HG03558 (cell line): ENCODE measurements at regions not wholly inside any gene's neighbourhood (a gene's known extent, or its start where the extent isn't known, plus 50 kb on each side); places are given as distances from the start of the nearest gene placed in this dataset.

ENCODE experiments used
- ATAC-seq: cut with Tn5 transposase; IDR thresholded peaks from one replicate; pipeline ENCODE4 v1.9.1; 2021; ENCODE audit warnings: moderate number of reproducible peaks; ENCODE audit not compliant: unreplicated experiment; ENCODE audit errors: extremely low read depth

DNA sequence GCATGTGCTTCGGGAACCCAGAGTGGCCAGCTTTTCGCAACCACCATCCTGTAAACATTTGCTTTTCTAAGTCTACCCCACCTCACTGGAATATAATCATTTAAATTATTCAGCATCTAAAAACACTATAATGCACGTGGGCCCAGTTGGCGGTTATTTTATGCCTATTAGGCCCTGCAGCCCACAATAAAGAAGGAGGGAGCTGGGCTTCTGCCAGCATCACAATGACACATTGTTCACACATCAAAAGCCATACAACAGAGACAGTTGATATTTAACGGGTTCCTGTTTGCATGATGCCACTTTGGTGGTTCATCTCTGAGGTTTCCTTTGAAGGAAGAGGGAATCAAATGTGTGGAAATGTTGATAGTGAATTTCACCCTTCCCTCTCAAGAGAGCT lies 916.0 kb upstream of the CELF4 start:
- no peak for ATAC-seq

DNA sequence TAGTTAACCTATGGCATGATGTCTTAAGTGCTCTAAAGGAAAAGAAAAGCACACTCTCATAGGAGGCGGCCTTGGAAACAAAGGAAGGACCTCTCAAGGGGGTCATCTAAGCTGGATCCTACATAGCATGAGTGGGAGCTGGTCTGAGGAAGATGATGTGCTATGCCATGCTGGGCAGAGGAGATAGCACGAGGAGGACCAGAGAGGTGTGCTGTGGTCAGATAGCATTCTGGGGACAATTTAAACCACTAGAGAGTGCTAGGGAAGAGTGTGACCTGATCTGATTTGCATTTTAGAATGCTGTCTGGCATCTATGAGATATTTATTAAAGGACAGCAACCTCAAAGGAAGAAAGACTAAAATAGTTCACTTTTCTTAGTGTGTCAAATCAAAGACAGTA lies 910.1 kb upstream of the CELF4 start:
- no peak for ATAC-seq

DNA sequence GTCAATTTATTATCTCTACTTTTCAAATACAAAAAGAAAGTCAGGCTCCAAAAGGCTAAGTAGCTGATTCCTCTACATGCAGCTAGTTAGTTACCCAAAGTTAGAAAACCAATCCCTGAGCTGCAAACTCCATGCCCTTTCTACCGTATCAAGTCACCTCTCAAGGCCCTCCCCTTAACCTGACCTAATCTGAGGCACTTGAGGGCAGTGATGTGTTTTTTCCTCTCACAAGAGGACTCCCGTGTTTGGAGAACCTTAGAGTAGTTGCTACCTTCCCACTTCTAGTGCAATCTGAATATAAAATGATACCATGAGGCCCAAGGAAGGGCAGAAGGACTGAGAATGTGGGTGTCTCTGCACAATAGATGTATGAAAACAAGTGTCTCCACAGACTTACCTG lies 907.9 kb upstream of the CELF4 start:
- no peak for ATAC-seq

DNA sequence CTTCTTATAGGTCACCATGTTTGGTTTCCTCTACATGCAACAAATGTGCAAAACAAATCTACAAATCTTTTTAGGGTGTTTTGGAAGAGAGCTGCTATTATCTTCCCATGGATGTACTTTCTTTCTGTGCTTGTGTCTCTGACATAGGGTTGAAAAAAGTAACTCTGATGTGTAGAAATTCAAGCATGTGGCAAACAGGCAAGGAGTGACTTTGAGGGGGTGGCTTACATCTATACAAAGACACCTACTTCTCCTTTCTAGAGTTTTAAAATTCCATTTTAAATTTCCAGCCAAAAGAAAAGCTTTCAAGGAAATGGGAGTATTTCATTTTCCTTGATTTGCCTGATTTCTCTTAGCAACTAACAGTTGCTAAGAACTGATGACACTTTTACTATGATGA lies 904.8 kb upstream of the CELF4 start:
- no peak for ATAC-seq

DNA sequence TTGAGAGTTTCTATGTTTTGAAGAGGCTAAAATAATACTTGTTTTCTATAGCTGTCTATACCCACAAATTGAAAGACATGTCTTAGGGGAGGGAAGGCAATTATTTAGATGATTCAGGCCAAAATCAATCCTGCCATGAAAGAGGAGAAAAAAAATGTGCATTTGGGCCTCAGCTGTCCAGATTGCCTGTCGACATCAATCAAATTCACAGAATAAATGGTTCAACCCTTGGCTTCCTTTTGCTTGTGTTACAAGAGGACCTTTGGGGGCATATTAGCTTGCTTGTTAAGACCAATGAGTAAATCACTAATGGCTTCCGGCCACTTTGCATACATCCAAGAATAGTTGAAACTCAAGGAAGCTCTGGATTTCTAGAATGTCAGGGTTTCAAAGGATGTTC lies 900.8 kb upstream of the CELF4 start:
- ATAC-seq, result no peak

DNA sequence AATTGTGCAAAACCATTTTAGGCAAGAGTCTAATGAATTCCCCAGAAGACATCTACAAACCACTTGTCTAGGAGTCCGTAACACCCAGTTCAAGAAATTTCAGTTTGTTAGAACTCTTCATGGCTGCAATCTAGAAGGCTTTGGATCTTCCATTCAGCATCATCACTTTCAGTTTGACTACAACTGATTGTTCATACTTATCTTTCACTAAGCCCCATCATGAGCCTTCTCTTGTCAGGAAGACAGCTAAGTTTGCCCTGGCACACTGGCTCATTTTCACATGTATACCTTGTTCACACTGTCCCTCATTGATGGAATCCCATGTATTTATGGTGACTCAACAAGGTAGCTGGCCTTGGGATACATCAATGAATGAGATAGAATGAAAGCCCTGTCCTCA lies 898.4 kb upstream of the CELF4 start:
- ATAC-seq, result no peak

DNA sequence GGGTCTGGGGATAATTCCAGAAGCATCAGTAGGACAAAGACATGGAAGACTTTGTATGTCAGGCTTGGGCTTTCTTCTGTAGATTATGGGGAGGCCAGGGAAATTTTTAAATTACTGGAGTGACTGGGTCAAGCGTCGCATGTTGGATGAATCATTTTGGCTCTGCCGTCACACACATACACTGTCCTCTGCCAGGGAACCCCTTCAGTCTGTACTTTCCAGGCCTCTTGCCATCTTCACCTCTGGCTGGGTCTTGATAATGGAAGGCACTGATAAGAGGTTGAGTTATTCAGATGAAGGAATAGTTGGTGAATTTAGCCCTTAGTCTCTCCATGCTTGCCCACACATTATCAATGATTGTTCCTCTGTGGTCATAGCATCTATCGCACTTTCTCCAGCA lies 895.1 kb upstream of the CELF4 start:
- ATAC-seq, result no peak

DNA sequence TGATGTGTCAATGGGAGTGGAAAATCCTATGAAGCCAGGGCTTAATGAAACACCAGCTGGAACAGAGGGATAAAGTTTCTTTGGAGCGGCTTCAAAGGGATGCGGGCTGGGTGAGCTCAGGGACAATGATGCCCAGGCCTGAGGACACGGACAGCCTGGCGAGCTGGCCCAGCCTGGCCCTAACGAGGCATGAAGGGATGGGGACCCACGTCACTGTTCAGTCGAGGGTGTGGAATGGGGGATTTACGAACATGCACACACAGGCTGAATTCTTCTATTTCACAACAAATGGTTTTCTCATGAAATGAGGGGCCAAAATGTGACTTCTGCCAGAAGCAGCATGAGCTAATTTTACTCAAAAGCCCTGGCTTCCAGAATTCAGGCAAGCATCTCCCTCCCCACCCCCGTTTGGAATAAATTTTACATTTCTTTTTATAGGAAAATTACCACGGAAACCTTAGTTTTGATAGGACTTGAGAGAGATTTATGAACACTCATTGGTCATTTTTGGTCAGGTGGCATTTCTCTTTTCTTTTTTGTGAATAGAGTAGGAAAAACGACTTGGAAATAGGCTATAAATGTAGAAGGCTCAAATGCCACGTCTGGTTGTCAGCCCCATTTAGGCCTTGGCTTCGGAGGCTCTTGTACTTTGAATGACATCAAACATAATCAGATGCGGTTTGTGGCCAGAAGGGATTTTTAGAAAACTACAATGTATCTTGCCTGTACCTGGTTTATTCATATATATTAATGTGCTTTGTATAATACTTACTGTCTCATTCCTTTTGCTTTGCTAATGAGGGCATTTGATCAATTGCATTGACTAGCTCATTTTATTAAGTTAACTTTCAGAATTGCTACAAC lies 893.8 kb upstream of the CELF4 start:
- no peak for ATAC-seq

DNA sequence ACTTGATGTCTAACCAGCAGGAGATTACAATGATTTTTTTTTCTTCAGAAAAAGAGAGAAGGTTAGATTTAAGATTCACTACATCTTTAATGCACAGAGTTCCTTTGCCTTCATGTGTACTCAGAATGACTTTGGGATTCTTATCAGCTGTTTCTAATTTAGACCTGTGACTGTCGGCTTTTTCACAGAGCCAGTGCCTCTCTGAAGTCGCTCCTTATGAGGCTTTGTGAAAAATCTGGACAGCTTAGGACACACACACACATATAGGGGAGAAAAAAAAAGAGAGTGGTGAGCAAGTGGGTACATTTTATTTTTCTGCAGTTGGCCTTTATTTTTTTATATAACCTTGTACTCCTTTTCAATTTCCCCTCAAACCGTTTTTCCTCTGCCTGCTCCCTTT lies 893.1 kb upstream of the CELF4 start:
- ATAC-seq, result no peak

DNA sequence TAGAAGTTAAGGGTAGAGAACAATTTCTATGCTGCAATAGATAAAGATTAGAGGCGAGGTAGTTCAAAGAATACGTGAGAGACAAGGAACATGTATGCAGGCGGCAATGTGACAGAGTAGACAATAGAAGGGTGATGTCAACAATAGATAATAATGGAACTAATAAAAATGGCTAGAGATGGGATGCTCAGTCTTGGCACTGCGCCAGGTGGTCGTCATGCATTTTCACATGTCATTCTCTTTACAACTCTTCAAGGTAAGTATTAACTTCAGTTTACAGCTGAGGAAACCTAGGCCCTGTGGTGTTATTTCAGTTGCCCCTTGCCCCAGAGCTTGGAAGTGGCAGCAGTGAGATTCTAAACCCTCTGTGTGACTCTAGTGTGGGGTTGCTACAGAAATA lies 890.7 kb upstream of the CELF4 start:
- no peak for ATAC-seq

DNA sequence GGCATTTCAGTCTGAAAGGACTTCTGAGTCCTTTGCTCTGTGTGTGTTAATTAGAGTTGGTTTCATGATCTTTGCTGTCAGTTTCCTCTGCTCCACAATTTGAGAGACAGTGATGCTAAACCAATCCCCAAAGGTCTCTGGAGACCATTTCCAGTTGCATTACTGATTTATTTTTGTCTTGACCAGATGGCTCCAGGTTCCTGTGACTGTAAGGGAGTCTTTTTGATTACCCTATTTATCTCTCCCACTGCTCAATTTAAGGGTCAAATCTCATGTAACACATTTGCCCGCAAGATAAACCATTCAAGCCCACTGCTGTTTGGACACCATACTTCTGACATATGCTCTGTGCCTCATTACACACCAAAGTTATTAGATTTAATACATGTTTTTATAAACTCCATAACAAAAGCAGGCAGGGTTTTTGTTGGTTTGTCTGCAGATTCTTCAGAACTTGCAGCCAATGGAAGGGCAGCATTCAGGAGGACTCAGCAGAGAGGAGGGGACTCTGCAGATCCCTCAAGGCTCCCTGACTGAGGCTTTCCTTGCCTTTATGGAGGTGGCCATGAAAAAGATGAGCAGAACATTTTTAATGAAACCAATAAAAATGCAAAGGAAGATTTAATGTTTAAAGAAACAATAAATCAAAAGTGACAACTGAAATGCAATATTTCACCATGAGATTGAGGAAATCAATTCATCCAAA lies 889.3 kb upstream of the CELF4 start:
- ATAC-seq, result no peak

DNA sequence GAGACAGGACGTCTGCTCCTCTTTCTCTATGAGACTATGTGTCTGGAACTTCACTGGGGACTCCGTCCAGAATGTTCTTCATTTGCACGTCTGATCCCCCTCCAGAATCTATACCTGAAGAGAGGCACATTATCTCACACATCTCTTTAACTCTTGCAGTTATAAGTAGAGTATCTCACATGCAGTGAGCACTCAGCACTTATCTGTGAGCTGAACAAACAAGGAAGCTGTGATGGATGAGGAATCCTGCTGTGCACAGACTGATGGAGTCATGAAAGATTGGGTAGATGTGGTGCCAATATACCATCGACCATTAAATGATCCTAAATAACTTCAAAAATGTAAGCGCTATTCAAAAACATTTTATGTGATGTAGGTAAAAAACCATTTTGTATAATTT lies 888.3 kb upstream of the CELF4 start:
- ATAC-seq, result no peak

DNA sequence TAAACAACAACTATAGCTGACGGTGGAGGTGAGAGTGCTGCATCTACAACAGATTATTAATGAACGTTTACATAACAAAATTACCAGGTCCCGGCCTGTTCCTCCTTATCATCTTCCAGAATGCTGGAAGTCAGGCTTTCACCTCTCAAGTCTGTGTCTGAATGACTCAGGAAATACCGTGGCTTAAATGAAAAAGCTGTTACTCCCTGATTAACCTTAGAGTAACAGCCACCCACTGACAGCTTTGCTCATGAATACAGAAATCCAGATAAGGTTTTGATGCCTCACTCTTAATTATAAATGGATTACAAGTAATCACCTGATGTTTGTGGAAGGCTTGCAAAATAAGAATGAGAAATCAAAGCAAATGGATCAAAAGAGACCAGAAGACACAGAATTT lies 885.3 kb upstream of the CELF4 start:
- no peak for ATAC-seq

DNA sequence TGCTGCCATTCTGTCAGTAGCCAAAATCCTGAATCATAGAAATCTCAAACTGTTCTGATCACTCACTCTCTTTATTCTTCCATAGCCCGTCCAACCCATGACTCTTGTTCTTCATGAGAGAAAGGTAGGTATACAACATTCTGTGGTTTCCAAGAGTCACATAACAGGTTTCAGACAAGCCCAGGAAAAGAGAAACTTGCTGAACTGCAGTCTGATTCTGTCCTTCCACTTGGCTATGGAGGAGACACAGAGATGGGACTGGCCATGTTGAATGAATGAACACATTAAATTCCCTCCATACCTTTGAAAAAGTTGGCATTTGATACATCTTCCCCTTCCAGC lies 880.2 kb upstream of the CELF4 start:
- ATAC-seq, result no peak

DNA sequence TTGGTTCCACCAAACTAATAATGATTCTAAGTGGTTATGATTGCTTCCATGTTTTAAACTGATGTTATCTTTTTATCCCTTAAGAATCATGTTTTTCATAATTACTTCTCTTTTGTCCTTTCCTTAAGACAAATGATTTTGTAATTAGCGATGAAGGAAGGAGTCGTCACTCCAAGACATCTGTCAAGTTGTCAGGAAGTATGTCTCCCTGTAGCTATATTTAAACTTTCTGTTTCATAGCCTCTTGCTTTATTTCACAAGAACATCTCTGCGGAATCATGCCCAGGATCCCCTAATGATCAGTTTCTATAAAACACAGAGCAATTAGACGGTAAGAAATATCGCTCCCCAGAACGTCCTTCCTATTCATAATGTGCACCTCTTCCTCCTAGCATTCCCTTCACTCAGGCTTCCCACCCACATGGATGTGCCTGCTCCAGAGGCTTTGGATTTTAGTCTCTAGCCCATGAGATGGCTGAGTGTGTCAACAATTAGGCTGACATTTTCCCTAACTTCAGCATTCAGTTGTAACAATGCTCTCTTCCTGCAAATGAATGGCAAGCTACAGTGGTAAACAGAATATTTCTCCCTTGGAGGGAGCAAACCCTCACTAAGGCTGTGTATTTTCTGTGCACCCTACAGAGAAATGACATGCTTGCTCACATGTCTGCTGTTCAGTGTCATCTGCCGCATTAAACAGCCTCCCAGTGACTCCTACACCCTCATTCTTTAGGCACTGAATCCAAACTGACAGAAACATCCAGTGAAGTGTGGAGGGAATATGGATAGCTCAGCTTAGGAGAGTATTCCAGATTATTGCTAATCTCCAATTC lies 879.6 kb upstream of the CELF4 start:
- no peak for ATAC-seq

DNA sequence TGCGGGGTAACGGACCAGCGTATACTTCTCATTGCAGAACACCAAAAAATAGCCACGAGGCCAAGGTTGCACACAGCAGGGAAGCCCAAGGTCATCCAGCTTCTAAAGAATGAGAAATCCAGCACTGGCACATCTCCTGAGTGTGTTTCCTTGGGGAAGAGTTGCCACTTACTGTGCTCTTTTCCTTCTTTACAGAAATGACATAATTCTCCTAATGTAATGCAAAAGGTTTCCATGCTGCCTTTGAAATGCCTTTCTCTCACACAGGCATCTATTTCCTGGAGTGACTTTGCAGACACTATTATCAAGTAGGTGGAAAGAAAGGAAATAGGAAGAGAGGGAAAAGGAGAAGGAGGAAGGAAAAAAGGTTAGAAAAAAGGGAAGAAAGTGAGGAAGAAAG lies 862.1 kb upstream of the CELF4 start:
- ATAC-seq, result no peak

DNA sequence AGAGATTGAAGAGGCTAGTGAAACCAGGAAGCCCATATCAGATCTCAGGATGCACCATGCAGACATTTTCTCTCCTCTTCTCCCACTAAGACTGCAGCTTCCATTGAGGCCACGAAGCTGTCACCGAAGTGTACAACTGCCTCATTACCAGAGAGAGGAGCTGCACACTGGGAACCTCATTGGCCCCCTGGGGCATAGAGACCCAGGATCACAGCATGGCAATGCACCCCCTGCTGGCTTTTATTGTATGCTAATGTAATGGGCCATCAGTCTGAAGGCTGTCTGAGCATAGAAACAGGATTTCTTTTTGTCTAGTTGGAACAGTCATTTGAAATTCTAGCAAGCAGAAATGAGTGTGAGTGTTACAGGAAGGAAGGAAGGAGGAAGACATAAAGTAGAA lies 861.6 kb upstream of the CELF4 start:
- no peak for ATAC-seq

DNA sequence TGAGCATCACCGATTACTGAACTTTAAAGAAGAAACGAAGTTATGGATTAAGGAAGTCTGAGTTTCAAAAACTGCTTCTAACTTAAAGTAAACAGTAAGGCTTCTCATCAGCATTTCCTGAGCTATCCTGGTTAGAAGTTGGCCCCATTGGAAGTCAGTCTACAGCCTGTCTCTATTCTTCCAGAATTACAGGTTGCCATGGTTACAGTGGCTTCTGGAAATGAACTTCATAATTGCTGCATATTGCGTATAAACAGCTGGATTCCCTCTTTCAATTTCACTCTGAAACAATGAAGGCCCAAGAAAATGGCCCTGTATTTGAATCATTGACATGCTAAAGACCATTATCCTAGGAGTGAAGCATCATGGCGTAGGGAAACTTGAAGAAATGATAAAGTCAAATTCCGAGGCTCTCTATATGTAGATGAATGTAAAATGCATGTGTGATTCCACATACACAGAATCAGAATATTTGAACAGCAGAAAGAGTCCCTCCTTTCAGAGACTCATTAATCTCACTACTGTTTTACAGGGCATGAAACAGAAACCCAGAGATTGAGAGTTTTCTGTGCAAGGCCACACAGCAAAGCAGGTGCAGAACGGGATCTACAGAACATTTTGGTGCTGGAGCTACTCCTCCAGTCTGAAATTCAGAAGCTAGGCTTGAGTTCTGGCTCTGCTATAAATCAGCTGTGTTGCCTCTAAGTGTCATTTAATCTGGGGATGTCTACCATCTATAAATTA lies 856.4 kb upstream of the CELF4 start:
- ATAC-seq, result no peak

DNA sequence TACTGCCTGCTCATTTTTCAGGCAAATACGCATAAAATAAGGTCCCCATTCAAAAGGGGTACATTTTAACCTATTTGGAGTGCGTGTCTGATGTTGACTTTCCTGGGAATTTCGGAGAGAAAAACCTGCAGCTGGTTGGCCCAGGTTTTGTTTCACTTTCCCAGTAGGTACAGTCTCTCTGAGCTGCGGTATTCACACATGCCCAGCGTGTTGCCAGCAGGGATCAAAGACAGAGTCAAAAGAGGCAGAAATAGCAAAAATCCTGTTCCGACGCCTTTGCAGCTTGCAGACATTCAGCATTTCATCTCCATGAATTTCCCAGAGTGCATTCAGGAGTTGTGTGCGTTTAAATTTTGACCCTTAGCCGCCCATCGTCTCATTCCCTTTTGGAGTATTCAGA lies 855.4 kb upstream of the CELF4 start:
- no peak for ATAC-seq

DNA sequence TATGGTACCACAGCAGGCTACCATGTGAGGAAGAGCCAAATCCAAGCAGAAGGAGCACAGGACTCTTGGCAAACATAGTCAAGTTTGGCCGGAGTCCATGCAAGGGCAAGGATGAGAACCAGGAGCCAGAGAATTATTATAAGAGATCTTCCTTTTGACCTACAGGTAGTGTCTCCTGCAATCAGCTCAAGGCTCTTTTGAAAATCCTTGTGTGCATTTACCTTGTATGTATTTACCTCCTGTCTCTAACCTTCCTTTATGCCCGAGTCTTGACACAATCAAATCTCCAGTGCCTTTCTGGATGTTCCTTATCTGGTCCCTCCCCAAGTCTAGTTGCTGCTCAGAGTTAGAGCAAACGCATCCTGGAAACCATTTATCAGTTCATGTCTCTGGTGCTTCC lies 855.0 kb upstream of the CELF4 start:
- no peak for ATAC-seq

DNA sequence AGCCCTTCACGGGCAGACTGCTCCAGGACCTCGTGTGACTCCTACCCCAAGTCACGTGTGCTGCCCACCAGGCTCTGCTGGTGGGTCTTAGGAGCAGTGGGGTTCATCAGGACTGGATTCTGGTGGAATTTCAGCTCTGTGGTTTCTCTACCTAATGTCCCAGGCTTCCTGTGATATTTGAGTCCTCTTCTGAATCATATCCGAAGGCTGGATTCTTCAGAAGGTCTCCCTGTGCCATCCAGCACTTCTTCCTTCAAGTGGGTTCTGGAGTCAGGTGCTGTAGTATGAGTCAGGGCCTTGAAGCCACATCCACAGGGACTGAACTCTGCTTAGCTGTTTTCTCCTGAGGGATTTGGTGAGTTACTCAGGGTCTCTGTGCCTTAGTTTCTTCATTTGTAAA lies 850.2 kb upstream of the CELF4 start:
- no peak for ATAC-seq
